ENCODE measurements at regions not wholly inside any gene's neighbourhood (a gene's known extent, or its start where the extent isn't known, plus 50 kb on each side); places are given as distances from the start of the nearest gene placed in this dataset.
"Not testable (repeated sequence)": the region's sequence is repeated elsewhere in the genome, so short reads cannot be mapped to it uniquely, and the experiment has no call there.

DNA sequence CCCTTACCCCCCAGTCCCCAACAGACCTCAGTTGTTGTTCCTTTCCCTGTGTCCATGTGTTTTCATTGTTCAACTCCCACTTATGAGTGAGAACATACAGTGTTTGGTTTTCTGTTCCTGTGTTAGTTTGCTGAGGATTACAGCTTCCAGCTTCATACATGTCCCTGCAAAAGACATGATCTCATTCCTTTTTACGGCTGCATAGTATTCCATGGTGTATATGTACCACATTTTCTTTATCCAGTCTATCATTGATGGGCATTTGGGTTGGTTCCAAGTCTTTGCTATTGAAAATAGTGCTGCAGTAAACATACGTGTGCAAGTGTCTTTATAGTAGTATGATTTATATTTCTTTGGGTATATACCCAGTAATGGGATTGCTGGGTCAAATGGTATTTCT, 87.8 kb upstream of the TANK start:
- TF ChIP-seq, protein P1, sequence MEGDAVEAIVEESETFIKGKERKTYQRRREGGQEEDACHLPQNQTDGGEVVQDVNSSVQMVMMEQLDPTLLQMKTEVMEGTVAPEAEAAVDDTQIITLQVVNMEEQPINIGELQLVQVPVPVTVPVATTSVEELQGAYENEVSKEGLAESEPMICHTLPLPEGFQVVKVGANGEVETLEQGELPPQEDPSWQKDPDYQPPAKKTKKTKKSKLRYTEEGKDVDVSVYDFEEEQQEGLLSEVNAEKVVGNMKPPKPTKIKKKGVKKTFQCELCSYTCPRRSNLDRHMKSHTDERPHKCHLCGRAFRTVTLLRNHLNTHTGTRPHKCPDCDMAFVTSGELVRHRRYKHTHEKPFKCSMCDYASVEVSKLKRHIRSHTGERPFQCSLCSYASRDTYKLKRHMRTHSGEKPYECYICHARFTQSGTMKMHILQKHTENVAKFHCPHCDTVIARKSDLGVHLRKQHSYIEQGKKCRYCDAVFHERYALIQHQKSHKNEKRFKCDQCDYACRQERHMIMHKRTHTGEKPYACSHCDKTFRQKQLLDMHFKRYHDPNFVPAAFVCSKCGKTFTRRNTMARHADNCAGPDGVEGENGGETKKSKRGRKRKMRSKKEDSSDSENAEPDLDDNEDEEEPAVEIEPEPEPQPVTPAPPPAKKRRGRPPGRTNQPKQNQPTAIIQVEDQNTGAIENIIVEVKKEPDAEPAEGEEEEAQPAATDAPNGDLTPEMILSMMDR (IDR thresholded peaks at IDR 0.05) = not testable (repeated sequence)
- not testable (repeated sequence) for TF ChIP-seq RCOR1 (IDR thresholded peaks at IDR 0.05; ENCODE audit: low read length); JUND (IDR thresholded peaks at IDR 0.05); POLR2AphosphoS5 (IDR thresholded peaks at IDR 0.05; ENCODE audit: low read depth, low read length); EP300 (IDR thresholded peaks at IDR 0.05; ENCODE audit: borderline replicate concordance in 1 of 2, low read depth in 1 of 2, low read length in 1 of 2)

All from SK-N-SH (cell line).